ENCODE measurements at regions not wholly inside any gene's neighbourhood (a gene's known extent, or its start where the extent isn't known, plus 50 kb on each side); places are given as distances from the start of the nearest gene placed in this dataset.

- TF ChIP-seq, protein P1, sequence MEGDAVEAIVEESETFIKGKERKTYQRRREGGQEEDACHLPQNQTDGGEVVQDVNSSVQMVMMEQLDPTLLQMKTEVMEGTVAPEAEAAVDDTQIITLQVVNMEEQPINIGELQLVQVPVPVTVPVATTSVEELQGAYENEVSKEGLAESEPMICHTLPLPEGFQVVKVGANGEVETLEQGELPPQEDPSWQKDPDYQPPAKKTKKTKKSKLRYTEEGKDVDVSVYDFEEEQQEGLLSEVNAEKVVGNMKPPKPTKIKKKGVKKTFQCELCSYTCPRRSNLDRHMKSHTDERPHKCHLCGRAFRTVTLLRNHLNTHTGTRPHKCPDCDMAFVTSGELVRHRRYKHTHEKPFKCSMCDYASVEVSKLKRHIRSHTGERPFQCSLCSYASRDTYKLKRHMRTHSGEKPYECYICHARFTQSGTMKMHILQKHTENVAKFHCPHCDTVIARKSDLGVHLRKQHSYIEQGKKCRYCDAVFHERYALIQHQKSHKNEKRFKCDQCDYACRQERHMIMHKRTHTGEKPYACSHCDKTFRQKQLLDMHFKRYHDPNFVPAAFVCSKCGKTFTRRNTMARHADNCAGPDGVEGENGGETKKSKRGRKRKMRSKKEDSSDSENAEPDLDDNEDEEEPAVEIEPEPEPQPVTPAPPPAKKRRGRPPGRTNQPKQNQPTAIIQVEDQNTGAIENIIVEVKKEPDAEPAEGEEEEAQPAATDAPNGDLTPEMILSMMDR (IDR thresholded peaks at IDR 0.05; ENCODE audit: control insufficient read depth, insufficient read depth, low read depth, low read length, missing control alignments) = no peak
- no peak overlapping the region for H3K4me3 ChIP-seq (ENCODE audit: control insufficient read depth, low read depth, low read length)
- DNase-seq (ENCODE audit: low read depth) = no peak
These were observed 205.9 kb downstream of the RSL24D1 start for GRCh38 chr15:54990793-54991192.

DNA sequence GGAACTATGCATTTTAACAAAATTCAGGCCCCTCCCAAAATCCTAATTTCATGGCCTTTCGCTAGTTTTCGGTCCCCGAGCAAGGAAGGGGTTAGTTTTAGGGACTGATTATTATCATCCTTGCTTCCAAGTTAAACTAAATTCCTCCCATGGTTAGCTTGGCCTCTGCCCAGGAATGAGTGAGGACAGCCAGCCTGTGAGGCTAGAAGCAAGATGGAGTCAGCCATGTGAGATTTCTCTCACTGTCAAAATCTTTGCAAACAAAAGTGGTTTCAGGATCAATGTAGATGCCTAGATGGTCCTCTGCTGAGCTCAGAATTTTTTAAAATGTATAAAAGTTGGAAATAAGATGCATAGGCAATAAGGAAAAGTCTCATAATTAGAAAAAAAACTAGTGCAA is 208.9 kb downstream of the RSL24D1 start:
- no peak for DNase-seq (ENCODE audit: low read depth)
- H3K4me3 ChIP-seq (ENCODE audit: control insufficient read depth, low read depth, low read length) = no peak overlapping the region
- TF ChIP-seq, protein P1 (IDR thresholded peaks at IDR 0.05; ENCODE audit: control insufficient read depth, insufficient read depth, low read depth, low read length, missing control alignments) = no peak

- no peak overlapping the region for H3K4me3 ChIP-seq (ENCODE audit: control insufficient read depth, low read depth, low read length)
- TF ChIP-seq, protein P1 (IDR thresholded peaks at IDR 0.05; ENCODE audit: control insufficient read depth, insufficient read depth, low read depth, low read length, missing control alignments) = no peak
- DNase-seq (ENCODE audit: low read depth) = no peak
These were observed 216.8 kb downstream of the RSL24D1 start for GRCh38 chr15:54979964-54980363.

- no peak for DNase-seq (ENCODE audit: low read depth)
- H3K4me3 ChIP-seq (ENCODE audit: control insufficient read depth, low read depth, low read length) = no peak overlapping the region
- TF ChIP-seq, protein P1 (IDR thresholded peaks at IDR 0.05; ENCODE audit: control insufficient read depth, insufficient read depth, low read depth, low read length, missing control alignments) = no peak
These were observed 234.1 kb downstream of the RSL24D1 start for GRCh38 chr15:54962637-54963036.

- TF ChIP-seq, protein P1 (IDR thresholded peaks at IDR 0.05; ENCODE audit: control insufficient read depth, insufficient read depth, low read depth, low read length, missing control alignments) = no peak
- H3K4me3 ChIP-seq (ENCODE audit: control insufficient read depth, low read depth, low read length) = no peak overlapping the region
- DNase-seq (ENCODE audit: low read depth) = no peak
These were observed 236.5 kb downstream of the RSL24D1 start for GRCh38 chr15:54960266-54960665.

DNA sequence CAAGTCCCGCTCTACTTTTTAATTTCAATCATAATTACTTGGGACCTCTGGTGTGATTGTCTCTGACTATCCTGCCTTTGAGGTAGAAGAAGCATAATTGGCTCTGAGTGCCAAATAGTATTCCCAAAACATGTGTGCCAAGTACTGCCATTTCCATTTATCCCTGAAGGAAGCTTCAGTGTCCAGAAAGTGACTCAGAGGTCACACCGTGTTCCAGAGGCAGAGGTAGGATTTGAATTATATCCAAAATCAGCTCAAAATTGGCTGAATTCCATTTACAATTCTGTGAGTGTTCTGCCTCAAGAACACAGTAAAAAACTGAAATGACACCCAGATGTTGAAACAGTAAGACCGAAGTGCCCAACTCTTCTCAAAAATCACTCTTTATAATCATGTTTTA is 255.3 kb downstream of the RSL24D1 start:
- no peak for DNase-seq (ENCODE audit: low read depth)
- no peak overlapping the region for H3K4me3 ChIP-seq (ENCODE audit: control insufficient read depth, low read depth, low read length)
- TF ChIP-seq, protein P1 (IDR thresholded peaks at IDR 0.05; ENCODE audit: control insufficient read depth, insufficient read depth, low read depth, low read length, missing control alignments) = no peak

DNA sequence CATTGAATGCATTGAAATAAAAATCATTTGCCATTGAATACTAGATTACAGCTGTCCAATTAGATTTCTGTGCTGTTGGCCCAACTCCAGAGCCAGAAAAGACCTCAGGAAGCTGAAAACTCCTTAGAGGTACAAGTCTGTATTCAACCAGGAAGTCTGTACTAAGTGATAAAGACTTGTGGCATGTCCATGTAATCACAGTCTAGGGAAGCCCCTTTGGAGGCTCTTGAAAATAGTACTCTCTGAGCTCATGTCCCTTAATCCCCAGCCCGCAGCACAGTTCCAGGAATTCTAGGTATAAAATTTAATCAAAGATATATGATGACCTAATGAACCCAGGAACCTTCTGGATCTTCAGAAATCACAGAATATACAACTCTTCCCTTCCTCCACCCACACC is 279.4 kb downstream of the RSL24D1 start:
- TF ChIP-seq, protein P1 (IDR thresholded peaks at IDR 0.05; ENCODE audit: control insufficient read depth, insufficient read depth, low read depth, low read length, missing control alignments) = no peak
- DNase-seq (ENCODE audit: low read depth) = no peak
- H3K4me3 ChIP-seq (ENCODE audit: control insufficient read depth, low read depth, low read length) = no peak overlapping the region
